GM20000 (cell line): ENCODE measurements at regions not wholly inside any gene's neighbourhood (a gene's known extent, or its start where the extent isn't known, plus 50 kb on each side); places are given as distances from the start of the nearest gene placed in this dataset.

Source experiments
- DNase-seq: peaks from one replicate; pipeline ENCODE4 v3.0.0; 2012; ENCODE audit warnings: low spot score
- CTCF ChIP-seq: IDR thresholded peaks from 2 replicates; pipeline ENCODE4 v1.5.1; 2012; ENCODE audit warnings: mild to moderate bottlenecking, control low read depth; ENCODE audit errors: extremely low read depth, missing control alignments

GRCh38 chr2:105691947-105692390, 52.7 kb upstream of the NCK2 start:
- TF ChIP-seq CTCF = no peak
- peak; percentile 36 for DNase-seq

- DNase-seq = no peak
- TF ChIP-seq CTCF = no peak
Measured at GRCh38 chr2:105690566-105690965, 54.1 kb upstream of the NCK2 start.

GRCh38 chr2:105689484-105689883, 55.2 kb upstream of the NCK2 start:
- no peak for TF ChIP-seq CTCF
- DNase-seq = no peak

- DNase-seq = no peak
- no peak for TF ChIP-seq CTCF
Measured at GRCh38 chr2:105688946-105689345, 55.8 kb upstream of the NCK2 start.

- no peak for TF ChIP-seq CTCF
- DNase-seq = no peak
Measured at GRCh38 chr2:105686588-105686987, 58.1 kb upstream of the NCK2 start.

- DNase-seq = no peak
- TF ChIP-seq CTCF = no peak
Measured at GRCh38 chr2:105683011-105683492, 61.7 kb upstream of the NCK2 start.

GRCh38 chr2:105682401-105682800, 62.3 kb upstream of the NCK2 start:
- no peak for DNase-seq
- TF ChIP-seq CTCF = no peak
